Astrocyte (in vitro differentiated cells and primary cell): ENCODE measurements at regions not wholly inside any gene's neighbourhood (a gene's known extent, or its start where the extent isn't known, plus 50 kb on each side); places are given as distances from the start of the nearest gene placed in this dataset.
"Not testable (repeated sequence)": the region's sequence is repeated elsewhere in the genome, so short reads cannot be mapped to it uniquely, and the experiment has no call there.

ENCODE experiments used
- EZH2 ChIP-seq: IDR thresholded peaks from 2 replicates; pipeline ENCODE4 v1.6.1; 2012; ENCODE audit warnings: mild to moderate bottlenecking, low read length, inconsistent platforms; ENCODE audit not compliant: insufficient read depth
- TF ChIP-seq, protein P1 (sequence below): IDR thresholded peaks from 2 replicates; pipeline ENCODE4 v1.5.1; 2011; ENCODE audit warnings: low read depth, mild to moderate bottlenecking, inconsistent platforms, low read length, moderate library complexity; ENCODE audit not compliant: insufficient read depth

- not testable (repeated sequence) for TF ChIP-seq EZH2
- TF ChIP-seq, protein P1, sequence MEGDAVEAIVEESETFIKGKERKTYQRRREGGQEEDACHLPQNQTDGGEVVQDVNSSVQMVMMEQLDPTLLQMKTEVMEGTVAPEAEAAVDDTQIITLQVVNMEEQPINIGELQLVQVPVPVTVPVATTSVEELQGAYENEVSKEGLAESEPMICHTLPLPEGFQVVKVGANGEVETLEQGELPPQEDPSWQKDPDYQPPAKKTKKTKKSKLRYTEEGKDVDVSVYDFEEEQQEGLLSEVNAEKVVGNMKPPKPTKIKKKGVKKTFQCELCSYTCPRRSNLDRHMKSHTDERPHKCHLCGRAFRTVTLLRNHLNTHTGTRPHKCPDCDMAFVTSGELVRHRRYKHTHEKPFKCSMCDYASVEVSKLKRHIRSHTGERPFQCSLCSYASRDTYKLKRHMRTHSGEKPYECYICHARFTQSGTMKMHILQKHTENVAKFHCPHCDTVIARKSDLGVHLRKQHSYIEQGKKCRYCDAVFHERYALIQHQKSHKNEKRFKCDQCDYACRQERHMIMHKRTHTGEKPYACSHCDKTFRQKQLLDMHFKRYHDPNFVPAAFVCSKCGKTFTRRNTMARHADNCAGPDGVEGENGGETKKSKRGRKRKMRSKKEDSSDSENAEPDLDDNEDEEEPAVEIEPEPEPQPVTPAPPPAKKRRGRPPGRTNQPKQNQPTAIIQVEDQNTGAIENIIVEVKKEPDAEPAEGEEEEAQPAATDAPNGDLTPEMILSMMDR: not testable (repeated sequence)
Observed at GRCh38 chr6:134763575-134763974, 186.3 kb downstream of the ALDH8A1 start.
